Left ventricle myocardium superior (tissue), 1 donor: ENCODE measurements at regions not wholly inside any gene's neighbourhood (a gene's known extent, or its start where the extent isn't known, plus 50 kb on each side); places are given as distances from the start of the nearest gene placed in this dataset.
A peak's percentile ranks its signal among the peaks of the same experiment; 100 is the strongest.
"Not testable (repeated sequence)": the region's sequence is repeated elsewhere in the genome, so short reads cannot be mapped to it uniquely, and the experiment has no call there.

Experiments used
- ATAC-seq: fragments of 200-7000 bp; cut with Tn5 transposase; one replicate; pipeline ENCODE4 v1.9.1; 2020; ENCODE audit warnings: mild to moderate bottlenecking, moderate library complexity
- DNase-seq: peaks from one replicate; pipeline ENCODE4 v3.0.0-alpha.2; 2020
- intact Hi-C: fragments of 100-400 bp; cut with micrococcal nuclease; formaldehyde crosslinking; loops from one replicate; pipeline ENCODE4 v1.11.0; 2022
- donor health status: DM: no; HTN: yes; CAD: no; lungs with severe emphysema.

DNA sequence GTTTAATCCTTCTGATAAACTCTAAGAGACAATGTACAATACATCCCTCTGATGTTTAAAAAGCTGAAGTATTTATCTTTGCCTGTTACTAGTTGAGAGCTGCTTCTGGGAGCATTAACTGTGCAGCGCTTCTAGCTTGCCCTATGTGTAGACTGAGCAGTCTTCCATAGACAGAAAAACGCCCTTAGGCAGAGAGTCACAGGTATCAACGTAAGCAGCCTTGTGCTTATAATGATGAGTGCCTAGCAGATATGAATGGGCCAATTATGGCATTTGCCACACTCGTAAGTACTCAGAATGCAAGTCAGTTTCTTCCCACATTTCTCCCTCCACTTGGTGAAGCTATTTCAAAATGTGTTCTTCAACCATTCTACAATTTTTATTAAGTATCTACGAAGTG is 731.1 kb upstream of the SLC8A1 start:
- DNase-seq (no peak), ATAC-seq (no peak)
- intact Hi-C loops, result no loop called here

DNA sequence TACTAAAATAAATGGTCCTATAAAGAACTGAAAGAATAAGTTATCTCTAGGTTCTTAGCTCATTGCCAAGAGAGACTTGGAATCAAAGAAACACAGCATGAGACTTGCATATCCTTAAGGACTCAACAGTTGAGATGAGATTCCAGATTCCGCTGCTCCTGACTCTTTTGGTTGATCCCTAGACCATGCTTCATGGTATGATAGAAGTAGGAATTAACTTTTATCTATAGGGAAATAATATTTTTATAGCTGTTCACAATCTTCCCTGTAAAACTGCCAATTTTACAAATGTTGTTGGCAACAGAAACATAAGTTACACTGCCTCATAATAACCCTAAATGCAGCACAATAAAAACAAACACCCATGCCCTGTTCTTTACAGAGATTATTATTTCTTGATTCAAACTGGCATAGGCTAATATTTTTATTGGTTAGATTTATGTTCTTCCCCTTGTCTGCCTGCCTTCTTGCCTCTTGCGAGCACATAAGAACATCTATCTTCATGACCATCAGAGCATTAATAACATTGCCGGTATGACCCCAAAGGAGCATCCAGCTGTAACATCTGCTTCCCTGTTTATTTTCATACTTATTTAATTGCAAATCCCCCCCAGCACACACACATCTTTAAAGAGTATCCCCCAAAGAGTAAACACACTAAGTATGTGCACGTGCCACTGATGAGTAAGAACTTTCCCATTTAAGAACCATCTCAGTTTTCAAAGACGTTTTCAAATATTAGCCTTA is 735.7 kb upstream of the SLC8A1 start:
- ATAC-seq (no peak), DNase-seq (no peak)
- intact Hi-C loops, result no loop called here

DNA sequence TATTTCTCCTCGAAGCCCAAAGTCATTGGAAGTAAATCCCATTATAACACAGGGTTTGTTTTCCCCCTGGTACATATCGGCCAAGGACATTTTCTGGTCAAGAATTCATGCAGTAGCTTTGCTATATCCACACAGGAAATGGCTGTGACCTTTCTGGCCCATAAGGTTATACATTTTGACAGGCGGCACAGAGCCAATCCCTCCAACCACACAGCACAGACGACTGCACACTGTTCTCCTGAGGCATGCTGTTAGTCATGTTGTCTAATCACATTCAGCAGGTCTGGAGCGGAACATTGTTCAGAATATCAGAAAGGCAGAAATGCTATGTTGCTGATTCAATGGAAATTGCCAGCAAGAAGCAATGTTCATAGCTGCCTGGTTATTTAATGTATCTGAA is 742.3 kb upstream of the SLC8A1 start:
- ATAC-seq (peak; percentile 68), DNase-seq (peak; percentile 24)
- intact Hi-C loops, result no loop called here

DNA sequence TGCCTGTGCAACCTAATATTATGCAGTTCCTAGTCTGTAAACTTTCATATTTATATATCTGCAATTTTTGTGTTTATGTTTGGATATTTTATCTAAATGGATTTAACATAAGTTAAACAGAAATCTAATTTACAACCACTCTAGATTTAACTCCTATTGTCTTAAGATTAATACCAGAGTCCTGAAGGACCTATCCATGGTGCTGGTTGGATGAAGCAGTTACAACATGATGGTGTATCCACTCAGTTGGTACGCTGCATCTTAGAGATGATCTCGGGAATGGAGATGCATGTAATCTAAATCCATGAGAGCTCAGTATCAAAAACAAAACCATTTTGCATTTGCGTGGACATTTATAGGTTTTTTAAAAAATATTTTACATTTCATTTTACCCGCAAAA is 745.9 kb upstream of the SLC8A1 start:
- DNase-seq, result no peak
- intact Hi-C loops, result no loop called here
- no peak for ATAC-seq

DNA sequence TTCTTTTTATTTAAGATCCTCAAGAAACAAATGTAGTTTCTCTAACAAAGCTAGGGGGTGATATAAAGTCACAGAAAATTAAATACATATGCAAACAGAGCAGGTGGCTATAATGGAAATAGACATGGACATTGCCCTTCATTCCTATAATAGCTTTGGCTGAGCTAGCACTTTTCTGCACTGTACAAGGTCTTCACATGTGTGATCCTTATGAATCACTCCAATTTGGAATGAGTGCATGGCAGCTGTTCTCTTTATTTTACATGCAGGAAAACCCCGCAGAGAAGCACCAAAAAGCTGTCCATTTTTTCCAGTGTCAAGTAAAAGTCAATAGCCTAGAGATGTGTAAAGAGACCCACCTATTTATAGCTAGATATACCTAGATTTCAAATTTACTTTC is 747.4 kb upstream of the SLC8A1 start:
- intact Hi-C loops, result no loop called here
- ATAC-seq, result peak; percentile 29
- DNase-seq, result no peak

DNA sequence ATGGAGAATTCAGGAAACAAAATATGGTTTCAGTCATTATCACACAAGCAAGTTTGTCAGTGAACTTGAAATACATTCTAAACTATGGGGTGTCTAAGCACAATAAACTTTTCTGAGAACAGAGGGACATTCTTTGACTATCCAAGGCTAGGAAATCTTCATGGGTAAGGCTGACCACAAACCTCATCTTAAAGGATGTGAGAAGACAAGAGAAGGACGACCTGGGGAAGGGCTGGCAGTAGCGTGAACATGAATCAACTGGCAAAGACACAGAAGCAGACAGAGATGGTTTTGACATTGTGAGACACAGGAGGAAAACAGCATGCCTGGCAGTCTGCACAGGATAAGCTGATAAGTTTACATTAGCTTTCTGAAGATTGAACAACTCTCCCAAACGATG is 752.4 kb upstream of the SLC8A1 start:
- no peak for ATAC-seq
- intact Hi-C loops, result no loop called here
- DNase-seq, result no peak

DNA sequence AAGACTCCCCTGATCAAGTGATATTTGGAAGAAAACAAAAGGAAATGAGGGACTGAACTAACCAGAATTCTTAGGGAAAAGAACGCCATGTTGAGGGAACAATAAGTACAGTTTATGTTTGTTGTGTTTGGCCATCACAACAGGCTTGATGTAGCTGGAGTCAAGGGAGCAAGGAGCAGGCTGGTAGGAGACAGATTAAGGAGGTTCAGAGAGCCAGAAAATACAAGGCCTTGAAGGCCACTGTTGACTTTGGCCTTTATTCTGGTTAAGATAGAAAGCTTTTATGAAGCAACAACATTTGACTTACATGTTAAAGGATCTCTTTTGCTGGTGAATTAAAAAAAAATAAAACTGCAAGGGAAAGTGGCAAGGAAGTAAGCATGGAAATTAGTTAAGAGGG is 754.1 kb upstream of the SLC8A1 start:
- ATAC-seq (peak; percentile 99), DNase-seq (no peak)
- intact Hi-C loops, result no loop called here

DNA sequence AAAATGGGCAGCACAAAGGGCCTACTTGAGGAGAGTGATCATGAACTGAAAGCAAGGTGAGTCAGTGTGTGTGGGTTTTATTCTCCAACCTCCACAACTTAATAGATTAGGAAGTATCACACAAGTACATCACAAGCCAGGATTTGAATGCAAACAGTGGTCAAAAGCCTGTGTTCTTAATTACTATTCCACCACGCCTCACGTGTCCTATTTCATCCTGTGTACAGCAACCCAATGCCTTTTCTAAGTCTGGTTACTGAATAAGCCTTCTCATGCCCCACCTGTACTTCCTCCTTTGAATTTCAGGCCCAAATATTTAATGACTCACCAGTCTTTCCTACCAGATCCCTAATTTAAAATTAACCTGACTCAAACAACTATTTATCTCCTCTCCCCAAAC is 755.7 kb upstream of the SLC8A1 start:
- no peak for DNase-seq
- intact Hi-C loops, result no loop called here
- ATAC-seq, result no peak

DNA sequence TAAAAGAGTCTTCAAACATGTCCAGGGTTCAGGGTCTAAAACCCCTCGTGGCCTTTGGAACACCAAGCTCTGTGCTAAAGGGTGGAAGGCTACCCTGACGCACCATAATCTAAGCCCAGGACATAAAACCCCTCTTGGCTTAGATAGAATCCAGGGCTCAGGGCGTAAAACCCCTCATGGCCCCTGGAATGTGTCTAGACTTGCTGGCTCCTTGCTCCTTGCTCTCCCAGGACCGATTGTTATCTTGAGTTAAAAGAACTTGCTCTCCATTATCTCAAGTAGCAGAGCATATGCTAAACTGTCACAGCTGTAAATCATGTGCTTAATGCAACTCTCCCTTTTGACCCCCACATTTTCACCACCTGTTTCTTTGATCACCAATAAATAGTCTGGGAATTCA is 758.1 kb upstream of the SLC8A1 start:
- intact Hi-C loops, ATAC-seq, DNase-seq: not testable (repeated sequence)

DNA sequence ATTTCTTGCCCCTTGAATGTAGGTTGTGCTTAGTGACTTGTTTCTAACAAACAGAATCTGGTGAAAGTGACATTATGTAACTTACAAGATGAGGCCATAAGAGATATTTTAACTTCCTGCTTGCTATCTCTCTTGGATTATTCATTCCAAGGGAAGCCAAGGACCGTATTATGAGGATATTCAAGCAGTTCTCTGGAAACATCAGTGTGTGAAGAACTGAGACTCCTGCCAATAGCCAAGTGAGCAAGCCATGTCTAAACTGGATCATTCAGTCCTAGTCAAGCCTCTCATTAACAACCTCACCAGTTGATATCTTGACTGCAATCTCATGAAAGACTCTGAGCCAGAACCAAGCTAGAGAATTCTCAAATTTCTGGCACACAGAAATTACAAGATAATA is 765.1 kb upstream of the SLC8A1 start:
- no peak for DNase-seq
- intact Hi-C loops, result no loop called here
- peak; percentile 99 for ATAC-seq

DNA sequence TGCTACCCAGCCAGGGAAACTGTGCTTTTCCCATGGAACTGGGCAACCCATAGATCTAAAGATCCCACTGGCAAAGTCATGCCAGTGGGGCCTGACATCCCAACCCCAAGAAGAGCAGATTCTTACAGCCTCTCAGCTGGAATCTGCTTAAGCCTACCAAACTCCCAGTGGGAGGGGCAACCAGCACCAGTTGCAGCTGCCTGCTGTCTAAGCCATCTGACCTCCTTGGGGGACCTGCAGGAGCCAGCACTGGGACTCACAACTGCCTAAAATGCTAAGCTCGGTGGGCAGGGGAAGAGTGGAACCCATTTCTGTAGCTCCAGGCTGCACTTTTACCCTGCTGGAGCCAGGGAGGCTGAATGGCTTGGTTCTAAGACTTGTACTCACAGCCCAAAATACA is 770.7 kb upstream of the SLC8A1 start:
- DNase-seq, result no peak
- ATAC-seq, result no peak
- intact Hi-C loops, result no loop called here

DNA sequence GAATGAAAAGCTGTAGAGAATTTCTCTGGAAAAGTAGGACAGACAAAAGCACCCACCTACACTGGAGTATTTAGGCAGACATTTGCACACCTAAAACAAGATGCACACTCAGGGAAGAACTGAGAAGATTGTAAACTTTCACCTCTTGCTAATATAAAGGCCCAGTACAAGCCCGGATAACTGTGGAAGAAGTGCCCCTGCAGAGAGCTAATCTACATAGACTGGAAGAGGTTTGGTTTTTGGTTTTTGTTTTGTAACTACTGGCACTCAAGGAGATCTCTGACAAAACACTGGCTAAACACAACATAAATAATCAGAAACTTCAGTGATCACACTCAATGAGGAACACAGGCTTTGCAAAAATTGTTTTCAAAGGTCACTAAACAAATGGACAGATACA is 782.2 kb upstream of the SLC8A1 start:
- intact Hi-C loops, result no loop called here
- no peak for DNase-seq
- ATAC-seq, result no peak

DNA sequence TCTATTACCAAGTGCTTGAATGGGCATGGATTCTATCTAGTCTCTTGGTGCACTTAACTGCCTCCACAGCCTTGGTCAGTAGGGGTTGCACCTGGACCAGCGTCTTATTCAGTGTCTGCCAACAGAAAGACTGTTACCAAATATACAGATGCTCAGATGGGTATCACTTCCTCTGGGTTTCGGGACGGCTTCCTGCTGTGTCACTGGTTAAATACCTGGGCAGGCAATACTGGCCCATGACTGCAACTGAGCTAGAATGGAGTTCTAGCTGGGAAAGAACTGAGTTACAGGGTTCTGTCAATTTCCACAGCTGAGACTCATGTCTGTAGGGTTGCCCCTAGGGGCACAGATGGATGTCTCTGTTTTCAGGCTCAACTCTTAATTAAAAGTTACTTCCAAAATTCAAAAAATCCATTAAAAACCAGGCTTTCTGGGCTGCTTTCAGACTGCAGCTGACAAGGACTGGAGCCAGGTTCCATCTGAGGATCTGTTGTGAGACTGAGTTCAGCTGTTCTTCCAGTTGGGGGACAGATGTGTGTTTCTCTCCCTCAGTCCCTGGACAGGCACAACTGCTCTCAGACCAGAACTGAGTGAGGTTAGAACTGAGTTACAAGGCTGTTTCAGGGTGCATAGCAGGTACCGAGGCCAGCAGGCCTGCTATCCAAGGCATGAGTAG is 789.6 kb upstream of the SLC8A1 start:
- intact Hi-C loops, result no loop called here
- DNase-seq (peak; percentile 41), ATAC-seq (peak; percentile 97)

DNA sequence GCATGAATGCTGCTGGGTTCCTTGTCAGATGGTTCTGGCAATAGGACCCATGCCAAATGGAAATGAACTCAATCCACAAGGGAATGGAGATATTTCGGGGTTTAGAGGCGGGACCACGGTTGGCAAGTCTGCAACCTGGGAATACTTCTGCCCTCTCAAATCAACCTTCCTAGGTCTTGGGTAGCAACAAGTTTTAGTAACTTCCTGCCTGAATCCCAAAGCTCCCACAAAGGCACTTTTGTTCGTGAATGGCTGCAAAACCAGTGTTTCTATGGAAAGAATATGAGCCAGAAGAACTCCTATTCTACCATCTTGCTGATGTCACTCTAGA is 790.1 kb upstream of the SLC8A1 start:
- intact Hi-C loops, result no loop called here
- DNase-seq (no peak), ATAC-seq (peak; percentile 60)

DNA sequence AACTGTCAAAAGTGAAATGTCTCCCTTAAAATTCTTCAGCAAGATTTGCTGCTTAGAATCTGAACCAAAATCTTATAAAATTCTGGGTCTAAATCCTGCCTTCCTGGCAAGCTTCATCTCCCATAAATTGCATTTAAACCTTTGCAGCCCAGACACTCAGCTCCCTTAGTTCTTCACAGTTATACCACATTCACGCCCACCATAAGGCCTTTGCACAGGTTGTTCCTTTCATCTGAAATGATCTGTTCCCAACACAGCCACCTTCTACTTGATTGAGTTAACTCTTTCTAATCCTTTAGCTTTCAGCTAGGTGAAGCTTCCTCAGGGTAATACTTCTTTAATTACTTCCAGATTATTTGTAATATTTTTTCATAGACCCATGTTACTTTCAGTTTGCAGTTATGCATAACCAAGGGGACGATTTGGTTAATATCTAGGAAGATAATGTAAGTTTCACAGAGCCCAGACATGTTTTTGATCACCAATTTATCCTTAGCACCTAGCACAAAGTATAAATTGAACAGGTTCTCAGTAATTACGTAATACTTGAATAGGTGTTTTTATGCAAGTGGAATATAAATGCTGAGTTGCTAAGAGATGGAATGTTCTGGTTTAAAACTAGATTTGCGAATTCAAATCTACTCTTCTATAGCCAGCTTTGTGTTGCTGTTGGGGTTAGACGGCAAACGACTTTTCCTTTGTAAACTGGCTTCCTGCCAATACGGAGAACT is 779.7 kb upstream of the PKDCC start:
- intact Hi-C loops, result no loop called here
- DNase-seq, result no peak
- no peak for ATAC-seq

DNA sequence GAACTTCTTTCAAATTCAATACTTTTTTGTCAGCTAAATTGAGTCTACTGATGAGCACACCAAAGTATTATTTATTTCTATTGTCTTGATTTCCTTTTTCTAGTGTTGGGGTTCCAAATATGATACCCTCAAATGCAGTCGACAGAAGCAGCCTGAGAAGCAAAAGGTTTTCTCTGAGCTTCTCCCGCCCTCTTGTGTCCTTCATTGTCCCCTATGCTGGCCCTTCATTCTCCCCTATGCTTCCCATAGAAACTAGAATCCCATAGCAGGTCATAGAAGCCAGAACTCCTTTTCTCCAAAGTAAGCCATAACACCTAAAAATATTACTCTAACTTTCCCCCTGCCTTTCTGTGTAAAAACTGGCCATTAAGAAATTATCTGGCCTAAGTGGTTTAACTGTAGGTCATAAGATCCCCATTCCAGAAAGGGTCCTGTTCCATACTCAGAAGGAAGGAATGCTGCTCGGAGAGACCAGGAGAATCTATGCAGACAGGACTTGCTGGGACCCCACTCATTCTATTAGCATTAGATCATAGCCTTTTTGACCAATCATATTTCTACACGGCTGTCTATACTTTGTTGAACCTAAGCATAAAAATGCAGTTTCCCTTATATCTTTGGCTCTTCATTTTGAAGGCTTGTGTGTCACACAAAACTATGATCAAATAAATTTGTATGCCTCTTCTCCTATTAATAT is 764.6 kb upstream of the PKDCC start:
- no peak for ATAC-seq
- intact Hi-C loops, result no loop called here
- no peak for DNase-seq

DNA sequence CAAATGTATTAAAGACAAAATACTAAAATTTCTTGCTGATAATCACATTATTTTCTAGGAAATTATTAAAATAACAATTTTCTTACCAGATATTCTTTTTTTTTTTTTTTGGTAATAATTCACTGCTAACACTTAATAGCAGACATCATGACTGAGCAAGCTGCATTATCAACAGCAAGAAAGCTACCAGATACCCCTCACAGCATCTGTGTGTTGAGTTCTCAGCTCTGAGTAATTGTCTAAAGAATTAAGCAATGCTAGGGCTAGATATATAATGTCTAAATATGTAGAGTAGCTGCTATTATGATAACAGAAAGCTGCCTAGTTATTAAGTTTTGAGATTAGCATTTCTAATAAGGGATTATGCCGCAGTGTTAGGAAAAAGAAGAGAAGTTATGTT is 754.3 kb upstream of the PKDCC start:
- DNase-seq, result no peak
- ATAC-seq, result no peak
- intact Hi-C loops, result no loop called here

DNA sequence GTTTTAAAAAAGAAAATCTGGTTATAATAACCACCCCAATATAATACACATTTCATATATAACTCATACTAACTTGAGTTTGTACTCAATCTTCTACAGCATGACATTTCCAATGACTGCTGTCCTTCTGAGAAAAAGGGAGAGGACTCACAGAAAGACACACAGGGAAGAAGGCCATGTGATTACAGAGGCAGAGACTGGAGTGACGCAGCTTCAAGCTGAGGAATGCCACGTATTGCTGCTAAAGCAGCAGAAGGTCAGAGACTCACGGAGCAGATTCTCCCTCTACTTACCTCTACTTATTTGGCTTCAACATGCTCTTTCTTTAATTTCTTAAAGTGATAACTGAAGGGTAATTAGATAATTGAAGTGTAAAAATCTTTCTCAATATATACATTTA is 753.5 kb upstream of the PKDCC start:
- intact Hi-C loops, result no loop called here
- no peak for DNase-seq
- no peak for ATAC-seq

DNA sequence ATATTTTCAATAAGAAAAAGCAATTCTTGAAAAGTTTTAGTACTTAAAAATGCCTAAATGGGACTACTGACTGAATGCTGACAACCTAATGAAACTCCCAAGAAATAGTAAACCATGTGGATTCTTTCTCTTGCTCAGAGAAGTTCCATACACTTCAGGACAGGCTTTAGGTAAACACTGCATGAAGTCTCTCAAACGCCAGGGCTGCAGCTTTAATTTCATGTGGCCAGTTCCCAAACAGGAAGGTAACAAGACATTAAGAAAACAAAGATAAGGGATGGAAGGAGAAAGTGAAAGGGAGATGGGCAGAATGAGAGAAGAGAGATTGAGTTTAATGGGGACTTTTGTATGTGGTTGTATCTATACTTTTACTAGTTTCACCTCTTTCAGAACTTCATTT is 734.7 kb upstream of the PKDCC start:
- intact Hi-C loops, result no loop called here
- no peak for DNase-seq
- ATAC-seq, result no peak

DNA sequence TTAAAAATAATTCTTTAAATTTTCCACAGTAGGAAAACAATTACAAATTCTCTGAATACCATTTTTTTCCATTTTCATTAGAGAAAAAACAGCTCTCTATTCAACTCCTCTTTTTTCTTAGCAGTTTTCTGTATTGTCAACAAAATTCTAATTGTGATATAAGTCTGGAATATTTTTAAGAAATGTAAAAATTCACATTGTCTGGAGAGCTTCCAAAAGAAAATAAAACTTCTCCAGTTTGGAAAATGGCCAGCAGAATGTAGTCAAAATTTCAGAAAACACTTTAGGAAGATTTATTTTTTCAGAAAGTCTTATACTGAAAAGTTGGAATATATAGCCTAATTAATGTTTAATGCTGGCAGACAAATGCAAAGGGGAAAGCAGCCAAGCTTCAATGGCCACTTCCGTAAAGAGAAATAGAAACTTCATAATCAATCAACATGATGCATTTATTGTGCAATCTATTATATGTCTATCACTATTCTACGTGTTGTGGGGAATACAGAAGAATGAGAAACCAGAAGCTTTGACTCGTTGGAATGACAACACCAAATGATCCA is 733.2 kb upstream of the PKDCC start:
- DNase-seq (no peak), ATAC-seq (no peak)
- intact Hi-C loops, result no loop called here
